ENCODE measurements at regions not wholly inside any gene's neighbourhood (a gene's known extent, or its start where the extent isn't known, plus 50 kb on each side); places are given as distances from the start of the nearest gene placed in this dataset.

- Histone ChIP-seq H4K20me1 (replicated peaks; ENCODE audit: control insufficient read depth, insufficient read depth, low read length) (no peaks in the 10 kb centered on the region; the same call in 1 of the 2 replicates), H3K9me3 (replicated peaks; ENCODE audit: control insufficient read depth, insufficient read depth, low read depth, low read length) (no peaks in the 10 kb centered on the region), H3K36me3 (ENCODE audit: control insufficient read depth, insufficient read depth, low read length) (no peaks in the 10 kb centered on the region), H3K27ac (ENCODE audit: extremely low read depth, low read depth, low read length) (no peak overlapping the region), H3K79me2 (ENCODE audit: control insufficient read depth, insufficient read depth, low read length) (no peaks in the 10 kb centered on the region), H3K4me1 (replicated peaks in 1 of 2; ENCODE audit: control insufficient read depth in 2 of 2, insufficient read depth in 2 of 2, low read length in 2 of 2) (no peaks in the 10 kb centered on the region), H3K4me2 (ENCODE audit: insufficient read depth, low read length) (no peak overlapping the region), H3K27me3 (ENCODE audit: control insufficient read depth in 2 of 2, insufficient read depth in 2 of 2, low read length in 2 of 2) (peaks cover 3 to 27% of the 10 kb centered on the region in 2 experiments; a peak in 3 of 5 replicates), H3K4me3 (no peak overlapping the region), H3K9ac (ENCODE audit: insufficient read depth in 1 of 2, low read depth in 2 of 2, low read length in 2 of 2) (no peak overlapping the region), H3K9me1 (ENCODE audit: control insufficient read depth, insufficient read depth, low read length) (no peaks in the 10 kb centered on the region), H2AFZ (ENCODE audit: low read depth, low read length) (no peak overlapping the region)
- intact Hi-C loops (cut with micrococcal nuclease) = no loop called here
- in situ Hi-C loops (cut with MboI) = no loop called here
- ChIA-PET POLR2A (no interaction called here), CTCF (ENCODE audit: low intra/inter-chr PET ratio) (no interaction called here)
- BruUV-seq (replicated peaks) = no TSS peak
- DNase-seq (ENCODE audit: extremely low read depth in 1 of 4, low spot score in 3 of 4) (no peak), FAIRE-seq (no peak), ATAC-seq (no peak)
- 5% methylated on average over 13 of the region's 13 CpGs for WGBS (ENCODE audit: insufficient coverage, low coverage, missing lambda C conversion rate)
- TF ChIP-seq ZNF609 (CRISPR knock-in tag; IDR thresholded peaks at IDR 0.05; ENCODE audit: borderline replicate concordance) = no peak
- no peak for TF ChIP-seq SNRNP70 (optimal IDR thresholded peaks at IDR 0.05; ENCODE audit: low read depth, low read length)
- no peak for TF ChIP-seq NCOA2 (IDR thresholded peaks at IDR 0.05; ENCODE audit: partially characterized antibody in 2 of 2)
- no peak for TF ChIP-seq ZMIZ1 (IDR thresholded peaks at IDR 0.05; ENCODE audit: low read depth in 2 of 2, low read length in 2 of 2)
- no peak for TF ChIP-seq ATF6 (CRISPR knock-in tag; IDR thresholded peaks at IDR 0.05)
- no peak for TF ChIP-seq NFXL1 (CRISPR knock-in tag; IDR thresholded peaks at IDR 0.05)
- TF ChIP-seq FOXJ3 (CRISPR knock-in tag; IDR thresholded peaks at IDR 0.05) = no peak
- no peak for TF ChIP-seq ETV1 (tag; conservative IDR thresholded peaks at IDR 0.05; ENCODE audit: low read depth)
- no peak for TF ChIP-seq KLF1 (tag; IDR thresholded peaks at IDR 0.05)
- no peak for TF ChIP-seq GTF2F1 (IDR thresholded peaks at IDR 0.05; ENCODE audit: low read depth, low read length)
- TF ChIP-seq XRCC3 (IDR thresholded peaks at IDR 0.05) = no peak
- no peak for TF ChIP-seq CGGBP1 (CRISPR knock-in tag; IDR thresholded peaks at IDR 0.05)
- no peak for TF ChIP-seq NONO (IDR thresholded peaks at IDR 0.05; ENCODE audit: low read depth in 2 of 2, low read length in 1 of 2)
Measured at GRCh38 chr11:129574431-129574830, 198.8 kb downstream of the BARX2 start.

Data from K562 (cell line).